ENCODE measurements at regions not wholly inside any gene's neighbourhood (a gene's known extent, or its start where the extent isn't known, plus 50 kb on each side); places are given as distances from the start of the nearest gene placed in this dataset.

GRCh38 chr5:23216345-23216744, 291.1 kb upstream of the PRDM9 start:
- TF ChIP-seq, protein P1, sequence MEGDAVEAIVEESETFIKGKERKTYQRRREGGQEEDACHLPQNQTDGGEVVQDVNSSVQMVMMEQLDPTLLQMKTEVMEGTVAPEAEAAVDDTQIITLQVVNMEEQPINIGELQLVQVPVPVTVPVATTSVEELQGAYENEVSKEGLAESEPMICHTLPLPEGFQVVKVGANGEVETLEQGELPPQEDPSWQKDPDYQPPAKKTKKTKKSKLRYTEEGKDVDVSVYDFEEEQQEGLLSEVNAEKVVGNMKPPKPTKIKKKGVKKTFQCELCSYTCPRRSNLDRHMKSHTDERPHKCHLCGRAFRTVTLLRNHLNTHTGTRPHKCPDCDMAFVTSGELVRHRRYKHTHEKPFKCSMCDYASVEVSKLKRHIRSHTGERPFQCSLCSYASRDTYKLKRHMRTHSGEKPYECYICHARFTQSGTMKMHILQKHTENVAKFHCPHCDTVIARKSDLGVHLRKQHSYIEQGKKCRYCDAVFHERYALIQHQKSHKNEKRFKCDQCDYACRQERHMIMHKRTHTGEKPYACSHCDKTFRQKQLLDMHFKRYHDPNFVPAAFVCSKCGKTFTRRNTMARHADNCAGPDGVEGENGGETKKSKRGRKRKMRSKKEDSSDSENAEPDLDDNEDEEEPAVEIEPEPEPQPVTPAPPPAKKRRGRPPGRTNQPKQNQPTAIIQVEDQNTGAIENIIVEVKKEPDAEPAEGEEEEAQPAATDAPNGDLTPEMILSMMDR (conservative IDR thresholded peaks at IDR 0.05), result no peak
- TF ChIP-seq ZFX (IDR thresholded peaks at IDR 0.05), result no peak
